Iris pigment epithelial cell (primary cell): ENCODE measurements at regions not wholly inside any gene's neighbourhood (a gene's known extent, or its start where the extent isn't known, plus 50 kb on each side); places are given as distances from the start of the nearest gene placed in this dataset.

Source experiments
- DNase-seq: peaks from one replicate; pipeline ENCODE4 v3.0.0-alpha.2; 2011; ENCODE audit warnings: low read depth

DNA sequence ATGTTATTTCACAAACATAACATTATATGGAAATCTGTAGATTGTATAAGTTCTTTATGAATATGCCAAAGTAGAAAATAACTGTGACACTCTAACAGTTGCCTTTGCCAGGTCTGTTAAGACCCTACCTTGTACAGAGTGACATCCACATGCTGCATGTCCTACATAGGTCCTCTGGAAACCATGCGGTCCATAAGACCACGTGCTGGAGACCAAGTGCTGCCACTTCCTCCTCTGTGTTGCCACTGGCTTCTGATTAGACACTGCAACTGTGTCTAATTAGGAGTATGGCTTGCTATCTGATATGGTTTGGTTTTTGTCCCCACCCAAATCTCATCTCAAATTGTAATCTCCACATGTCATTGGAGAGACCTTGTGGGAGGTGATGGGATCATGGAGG lies 855.5 kb upstream of the SEMA6D start:
- DNase-seq, result no peak

- DNase-seq, result no peak
Measured at GRCh38 chr15:46865155-46865554, 852.1 kb upstream of the SEMA6D start.

DNA sequence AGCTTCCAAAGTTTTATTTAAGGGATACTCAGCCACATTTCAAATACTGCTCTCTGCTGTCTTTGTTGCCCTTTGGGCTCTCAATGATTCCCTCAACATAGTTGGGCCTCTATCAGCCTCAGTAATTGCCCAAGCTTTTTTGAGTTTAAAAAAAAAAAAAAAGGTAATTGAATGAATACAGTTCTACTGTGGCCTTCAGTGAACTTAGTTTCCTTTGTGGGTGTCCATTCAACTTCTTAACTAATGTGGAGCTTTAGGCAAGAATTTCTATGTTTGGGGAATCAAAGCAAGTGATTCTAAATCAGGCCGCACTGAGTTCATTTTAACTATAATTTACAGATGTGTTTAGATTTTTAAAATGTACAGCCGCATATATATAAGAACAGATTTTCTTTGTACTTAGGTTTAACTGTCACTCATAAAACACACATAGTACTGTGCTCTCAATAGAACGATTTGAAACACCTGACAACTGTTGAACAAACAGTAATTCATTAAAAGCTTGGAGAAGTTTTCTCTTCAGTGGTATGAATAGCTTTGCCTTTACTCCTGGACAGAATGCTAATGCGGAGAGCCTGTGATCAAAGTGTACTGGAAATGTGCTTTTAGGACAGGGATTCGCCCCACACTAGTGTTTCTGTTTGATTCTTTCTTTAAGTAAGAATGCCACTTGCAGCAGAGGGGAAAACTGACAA lies 844.9 kb upstream of the SEMA6D start:
- no peak for DNase-seq

GRCh38 chr15:46872981-46873330 lies 844.3 kb upstream of the SEMA6D start:
- DNase-seq, result no peak

DNA sequence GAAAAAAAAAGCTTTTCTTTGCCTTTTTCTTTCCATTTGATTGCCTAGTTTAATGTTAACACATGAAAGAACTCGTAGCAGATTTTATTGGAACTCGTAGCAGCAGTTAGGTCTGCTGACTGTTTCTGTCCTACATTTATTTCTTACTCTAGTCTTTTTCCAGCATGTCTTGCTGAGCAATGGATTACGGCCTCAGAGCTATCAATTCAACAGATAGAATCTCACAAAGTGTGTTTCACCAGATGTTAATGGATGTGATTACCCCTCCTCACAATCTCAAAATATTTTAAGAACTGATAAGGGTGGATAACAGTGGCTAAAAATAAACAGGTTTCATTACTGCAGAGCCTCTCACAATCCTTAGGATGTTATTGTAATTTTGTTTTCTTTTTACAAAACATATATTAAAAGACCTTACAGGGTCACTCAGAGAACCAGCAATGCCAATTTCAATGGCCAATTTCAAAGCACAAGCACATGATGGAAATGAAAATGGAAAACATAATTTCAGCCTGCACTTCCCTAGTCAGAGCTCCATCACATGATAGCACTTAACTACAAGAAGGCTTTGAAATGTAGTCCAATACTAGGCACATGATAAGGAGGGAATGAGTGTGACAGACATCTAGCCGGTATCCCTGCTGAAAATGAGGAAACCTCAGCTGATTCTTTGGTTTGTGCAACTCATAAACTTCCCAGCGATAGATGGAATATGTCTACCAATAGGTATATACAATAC lies 838.1 kb upstream of the SEMA6D start:
- no peak for DNase-seq

DNA sequence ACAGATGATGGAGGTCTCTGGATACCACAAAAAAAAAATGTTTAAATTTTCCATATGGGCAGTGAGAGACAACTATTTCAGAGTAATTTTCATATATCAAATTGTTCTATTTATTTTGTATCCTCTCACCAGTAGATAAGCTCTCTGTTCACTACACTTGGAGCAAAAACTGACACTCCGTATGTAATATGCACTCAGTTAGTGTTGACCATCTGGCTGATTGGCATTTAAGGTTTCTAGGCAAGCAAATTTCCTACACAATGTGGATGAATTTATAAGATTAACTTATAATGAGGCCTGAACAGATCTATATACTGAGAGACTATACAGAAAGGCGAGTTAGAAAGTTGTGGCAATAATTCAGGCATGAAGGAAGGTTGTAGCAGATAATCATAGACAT lies 836.5 kb upstream of the SEMA6D start:
- DNase-seq, result no peak

- no peak for DNase-seq
Measured at GRCh38 chr15:46892621-46893160, 824.6 kb upstream of the SEMA6D start.

GRCh38 chr15:46894644-46895043 lies 822.7 kb upstream of the SEMA6D start:
- no peak for DNase-seq

DNA sequence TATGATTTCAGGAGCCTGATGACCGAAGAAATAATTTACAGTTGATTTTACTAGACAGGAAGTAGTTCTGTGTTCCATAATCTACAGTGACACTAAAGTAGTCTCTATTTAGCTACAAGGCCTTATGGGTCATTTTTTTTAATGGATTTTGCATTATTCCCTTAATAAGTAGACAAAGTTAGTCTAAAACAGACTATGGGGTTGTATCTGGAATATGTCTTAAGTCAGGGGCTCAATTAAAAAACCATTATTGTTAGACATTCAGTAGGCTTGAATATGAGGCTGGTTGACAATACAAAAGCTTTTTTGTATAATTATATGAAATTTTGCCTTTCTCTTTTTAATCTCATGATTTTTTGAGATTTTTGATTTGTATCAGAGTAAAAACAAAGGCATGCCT lies 820.0 kb upstream of the SEMA6D start:
- DNase-seq, result no peak

GRCh38 chr15:46901001-46901400 lies 816.3 kb upstream of the SEMA6D start:
- no peak for DNase-seq

GRCh38 chr15:46917721-46918252 lies 799.5 kb upstream of the SEMA6D start:
- DNase-seq, result no peak

DNA sequence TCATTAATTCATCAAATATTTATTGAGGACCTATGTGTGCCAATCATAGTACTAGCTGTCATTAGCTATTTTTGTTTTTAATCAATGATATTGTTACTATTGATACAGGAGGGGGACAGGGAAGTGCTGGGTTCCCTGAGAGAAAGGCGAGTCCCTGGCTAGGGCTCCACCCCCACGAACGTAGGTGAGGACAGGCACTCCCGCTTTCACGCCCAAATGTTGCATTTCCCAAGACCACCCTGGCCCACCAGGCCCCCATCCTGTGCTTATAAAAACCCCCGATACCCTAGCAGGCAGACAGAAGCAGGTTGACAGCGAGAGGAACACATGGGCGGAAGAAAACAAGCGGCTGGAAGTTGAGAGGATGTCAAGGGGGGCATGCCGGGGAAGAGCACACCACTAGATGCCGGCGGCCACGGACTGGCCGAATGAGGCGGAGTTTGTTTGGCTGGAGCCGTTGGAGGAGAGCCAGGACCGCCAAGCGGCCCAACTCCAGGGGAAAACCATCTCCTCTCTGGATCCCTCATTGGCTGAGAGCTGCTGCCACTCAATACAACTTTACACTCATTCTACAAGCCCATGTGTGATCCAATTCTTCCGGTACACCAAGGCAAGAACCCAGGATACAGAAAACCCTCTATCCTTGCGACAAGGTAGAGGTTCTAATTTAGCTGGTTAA lies 798.7 kb upstream of the SEMA6D start:
- no peak for DNase-seq

DNA sequence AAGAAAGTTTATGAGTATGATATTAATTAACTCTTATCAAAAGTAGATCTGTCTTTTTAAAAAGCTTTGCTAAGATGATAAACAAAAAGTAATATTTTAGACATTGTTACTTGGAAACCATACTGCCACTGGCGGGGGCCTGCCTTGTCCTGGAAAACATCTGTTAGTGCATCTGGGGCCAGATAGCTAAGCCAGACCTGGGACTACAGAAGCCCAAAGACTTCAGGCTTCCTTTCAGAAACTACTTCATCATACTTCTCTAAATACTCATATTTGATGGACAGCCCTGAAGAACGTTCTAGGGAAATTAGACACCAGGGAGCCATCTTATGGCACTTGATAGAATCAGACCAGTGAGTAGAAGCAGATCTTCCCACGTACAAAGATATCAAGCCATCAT lies 795.4 kb upstream of the SEMA6D start:
- no peak for DNase-seq

DNA sequence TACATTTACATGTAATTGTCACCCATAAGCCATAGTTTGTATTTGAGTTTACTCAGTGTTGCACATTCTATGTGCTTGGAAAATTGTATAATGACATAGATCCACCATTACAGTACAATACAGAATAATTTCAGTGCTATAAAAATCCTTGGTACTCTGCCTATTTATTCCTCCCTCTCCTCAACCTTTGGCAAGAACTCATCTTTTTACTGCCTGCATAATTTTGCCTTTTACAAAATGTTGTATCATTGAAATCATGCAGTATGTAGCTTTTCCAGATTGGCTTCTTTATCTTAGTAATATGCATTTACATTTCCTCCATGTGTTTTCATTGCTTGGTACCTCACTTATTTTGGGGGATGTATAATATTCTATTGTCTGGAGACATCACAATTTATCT lies 786.9 kb upstream of the SEMA6D start:
- DNase-seq, result no peak

DNA sequence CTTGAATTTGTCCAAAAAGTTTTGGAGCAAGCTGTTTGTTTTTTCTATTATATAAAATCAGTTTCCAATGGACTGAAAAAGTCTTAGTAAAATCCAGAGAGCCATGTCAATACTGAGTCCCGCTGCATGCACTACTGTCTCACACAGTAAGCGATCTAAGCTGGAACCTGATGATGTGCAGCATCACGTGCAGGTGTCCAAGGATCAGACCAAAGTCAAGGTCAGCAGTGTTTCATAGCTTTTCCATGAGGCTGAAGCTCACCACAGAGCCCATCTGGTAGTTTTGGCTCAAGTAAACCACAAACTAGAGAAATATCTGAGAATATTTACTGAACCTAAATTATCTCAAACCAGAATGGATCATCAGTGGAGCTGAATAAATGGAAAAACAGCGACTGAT lies 784.0 kb upstream of the SEMA6D start:
- no peak for DNase-seq

DNA sequence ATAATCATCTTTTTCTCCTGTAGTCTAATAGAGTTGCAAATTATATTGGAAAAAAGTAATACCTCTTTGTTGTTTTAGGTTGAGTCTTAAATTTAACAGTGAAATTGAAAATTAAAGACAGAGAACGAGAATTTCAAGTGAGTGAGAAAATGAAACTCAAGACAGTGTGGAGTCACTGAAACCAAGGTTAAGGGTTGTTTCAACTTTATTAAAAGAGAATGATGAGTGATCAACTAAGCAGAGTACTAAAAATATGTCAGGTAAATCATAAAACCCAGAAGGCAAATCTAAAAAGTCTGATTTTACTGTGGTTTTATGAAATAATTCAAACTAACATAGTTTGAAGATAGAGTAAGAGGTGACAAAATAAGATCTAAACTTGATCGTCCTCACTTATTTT lies 782.5 kb upstream of the SEMA6D start:
- DNase-seq, result no peak

DNA sequence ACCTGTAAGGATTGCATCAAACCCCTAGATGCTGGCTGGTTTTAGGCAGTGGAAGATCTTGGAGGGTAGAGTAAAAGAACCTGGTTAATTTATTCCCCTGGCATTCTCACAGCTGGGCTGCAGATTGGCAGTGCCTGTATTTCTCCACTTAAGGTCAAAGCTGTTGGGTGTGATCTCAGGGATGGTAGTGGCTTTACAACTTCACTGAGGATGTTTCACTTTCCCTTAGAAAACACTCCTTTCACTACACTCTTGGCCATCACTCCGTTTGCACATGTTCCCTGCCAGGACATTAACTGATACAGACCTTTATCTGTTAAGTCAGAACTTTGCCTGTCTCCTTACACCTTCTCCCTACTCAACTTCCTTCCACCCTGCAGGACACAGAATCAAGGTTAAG lies 779.1 kb upstream of the SEMA6D start:
- DNase-seq, result no peak

- DNase-seq, result no peak
Measured at GRCh38 chr15:46941241-46941640, 776.1 kb upstream of the SEMA6D start.

DNA sequence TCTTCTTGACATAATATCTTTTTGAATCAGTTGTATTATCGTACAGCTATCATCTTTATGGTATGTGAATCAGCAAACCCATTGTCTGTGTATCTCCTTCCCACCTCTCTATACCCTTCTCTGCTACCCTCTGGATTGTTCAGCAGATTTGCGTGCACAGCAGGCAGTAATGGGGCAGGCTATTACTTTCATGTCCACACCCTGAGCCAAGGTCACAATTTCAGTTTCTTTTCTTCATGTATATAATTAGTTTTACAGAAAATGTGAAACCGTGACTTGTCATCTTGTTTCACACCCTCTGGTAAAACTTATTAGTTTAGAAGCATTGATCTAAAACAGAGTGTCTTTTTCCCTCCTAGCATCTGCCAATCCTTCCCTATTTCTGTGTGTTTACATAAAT lies 770.4 kb upstream of the SEMA6D start:
- DNase-seq, result no peak

DNA sequence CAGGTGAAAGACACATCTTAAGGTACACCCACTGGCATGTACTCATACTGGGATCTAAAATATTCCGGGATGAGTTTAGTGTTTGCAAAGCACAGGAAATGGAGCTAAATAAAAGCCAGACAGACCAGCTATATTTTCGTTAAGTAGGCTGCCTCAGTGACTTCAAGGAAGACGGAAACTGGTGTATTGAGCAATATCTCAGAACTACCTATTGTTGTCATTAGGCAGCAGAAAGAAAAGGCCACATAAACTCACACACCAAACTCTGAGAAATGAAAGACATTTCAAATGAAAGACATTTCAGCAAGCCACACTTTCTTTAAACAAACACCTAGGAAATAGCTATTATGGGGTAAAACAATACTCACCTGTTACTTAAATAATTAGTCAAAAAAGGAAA lies 761.7 kb upstream of the SEMA6D start:
- DNase-seq, result no peak

DNA sequence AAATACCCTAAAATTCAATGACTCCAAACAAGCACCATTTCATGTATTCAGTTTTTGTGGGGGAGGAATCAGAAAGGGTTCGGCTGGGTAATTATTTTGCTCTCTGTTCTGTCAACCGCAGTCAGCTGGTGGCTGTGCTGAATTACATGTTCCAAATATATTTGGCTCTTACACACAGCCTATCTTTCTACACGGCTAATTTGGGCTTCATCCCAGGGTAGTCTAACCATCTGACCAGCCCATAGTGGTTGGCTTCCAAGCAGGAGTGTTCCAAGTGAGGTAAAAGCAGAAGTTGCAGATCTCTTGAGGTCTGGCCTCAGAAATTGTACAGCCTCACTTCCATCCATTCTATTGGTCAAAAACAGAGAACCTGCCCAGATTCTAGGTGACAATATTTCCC lies 760.8 kb upstream of the SEMA6D start:
- DNase-seq, result no peak

DNA sequence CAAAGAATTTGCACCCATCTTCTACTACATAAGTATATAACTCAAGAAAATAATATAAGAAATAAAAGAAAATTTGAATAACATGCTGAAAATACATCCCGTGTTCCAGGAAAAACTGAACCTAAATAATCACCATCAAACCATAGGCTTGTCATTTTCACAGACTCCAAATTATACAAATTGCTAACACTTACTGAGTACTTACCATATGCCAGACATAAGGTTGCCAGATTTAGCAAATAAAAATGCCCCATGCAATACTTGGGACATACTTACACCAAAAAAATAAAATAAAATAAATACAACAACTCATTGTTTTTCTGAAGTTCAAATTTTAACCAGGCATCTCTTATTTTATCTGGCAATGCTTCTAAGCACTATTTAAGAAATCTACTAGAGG lies 760.4 kb upstream of the SEMA6D start:
- no peak for DNase-seq

DNA sequence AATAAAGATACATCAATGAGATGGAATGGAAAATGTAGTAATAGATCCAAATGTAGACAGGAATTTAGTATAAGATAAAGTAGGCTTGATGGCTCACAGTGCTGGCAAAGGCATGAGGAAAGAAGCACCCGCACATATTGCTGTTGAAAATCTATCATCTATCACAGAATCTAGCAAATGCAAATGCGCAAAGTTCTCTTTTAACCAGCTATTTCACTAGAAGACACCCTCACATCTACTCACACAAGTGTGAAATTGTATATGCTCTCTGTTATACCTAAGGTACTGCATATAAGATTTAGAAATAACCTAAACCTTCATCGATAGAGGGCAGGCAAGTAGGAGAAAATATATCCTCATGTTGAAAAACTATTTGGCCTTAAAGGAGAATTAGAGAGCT lies 756.7 kb upstream of the SEMA6D start:
- DNase-seq, result no peak
